SKM-1 (cell line): ENCODE measurements at regions not wholly inside any gene's neighbourhood (a gene's known extent, or its start where the extent isn't known, plus 50 kb on each side); places are given as distances from the start of the nearest gene placed in this dataset.
"Not testable (repeated sequence)": the region's sequence is repeated elsewhere in the genome, so short reads cannot be mapped to it uniquely, and the experiment has no call there.

ENCODE experiments used
- DNase-seq: peaks from one replicate; lab custom pipeline; 2025; ENCODE audit not compliant: unreplicated experiment; lab: John Stamatoyannopoulos, UW

DNA sequence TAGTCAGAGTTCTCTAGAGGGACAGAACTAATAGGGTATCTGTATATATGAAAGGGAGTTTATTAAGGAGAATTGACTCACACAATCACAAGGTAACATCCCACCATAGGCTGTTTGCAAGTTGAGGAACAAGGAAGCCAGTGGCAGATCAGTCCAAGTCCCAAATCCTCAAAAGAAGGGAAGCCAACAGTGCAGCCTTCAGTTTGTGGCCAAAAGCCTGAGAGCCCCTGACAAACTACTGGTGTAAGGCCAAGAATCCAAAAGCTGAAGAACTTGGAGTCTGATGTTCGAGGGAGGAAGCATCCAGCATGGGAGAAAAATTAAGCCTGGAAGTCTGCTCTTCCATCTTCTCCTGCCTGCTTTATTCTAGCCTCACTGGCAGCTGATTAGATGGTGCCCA is 1107.2 kb upstream of the CELF2 start:
- no peak for DNase-seq

DNA sequence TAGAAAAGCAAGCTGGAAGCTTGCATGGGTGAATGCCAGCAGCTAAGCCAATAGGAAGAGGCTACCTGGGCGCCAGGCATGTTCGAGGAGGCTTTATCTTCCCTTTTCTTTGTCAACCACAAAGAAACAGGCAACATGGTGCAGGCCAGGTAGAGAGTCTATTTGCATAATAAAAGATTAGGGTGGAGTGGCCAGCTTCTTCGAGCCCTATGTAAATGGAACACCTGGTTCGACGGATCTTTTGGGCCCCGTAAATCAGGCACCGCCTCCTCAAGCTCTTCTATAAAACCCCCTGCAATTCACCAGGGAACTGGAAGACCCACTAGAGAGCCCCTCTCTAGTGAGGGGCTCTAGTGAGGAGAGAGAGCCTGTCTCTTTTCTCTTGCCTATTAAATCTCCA is 1106.2 kb upstream of the CELF2 start:
- DNase-seq = no peak

DNA sequence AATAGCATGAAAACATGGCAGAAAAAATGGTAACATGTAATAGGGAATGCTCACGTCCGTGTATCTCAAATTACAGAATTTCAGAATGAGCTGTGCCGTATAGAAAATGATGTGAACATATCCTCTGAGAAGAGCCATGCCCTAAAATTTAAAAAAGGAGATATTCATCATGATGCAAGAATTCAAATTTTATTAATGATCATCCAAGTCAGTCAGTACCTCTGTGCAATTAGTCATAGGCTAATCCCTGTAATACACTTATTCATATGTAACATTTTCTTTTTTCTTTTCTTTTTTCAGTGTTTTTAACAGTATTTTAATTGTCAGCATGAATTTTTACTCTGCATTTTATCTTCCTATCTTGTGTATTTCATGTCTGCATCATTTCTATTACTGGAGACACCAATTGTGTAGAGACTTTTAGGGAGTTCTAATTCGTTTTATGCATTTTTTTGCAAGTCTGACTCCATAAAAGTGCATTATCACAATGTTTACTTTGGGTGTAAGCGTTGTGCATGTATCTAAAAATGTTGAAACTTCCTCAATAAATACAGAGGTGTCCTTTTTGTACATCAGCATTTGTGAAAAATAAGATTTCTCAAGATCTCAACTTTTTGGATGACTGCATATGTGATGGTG is 1103.7 kb upstream of the CELF2 start:
- no peak for DNase-seq

DNA sequence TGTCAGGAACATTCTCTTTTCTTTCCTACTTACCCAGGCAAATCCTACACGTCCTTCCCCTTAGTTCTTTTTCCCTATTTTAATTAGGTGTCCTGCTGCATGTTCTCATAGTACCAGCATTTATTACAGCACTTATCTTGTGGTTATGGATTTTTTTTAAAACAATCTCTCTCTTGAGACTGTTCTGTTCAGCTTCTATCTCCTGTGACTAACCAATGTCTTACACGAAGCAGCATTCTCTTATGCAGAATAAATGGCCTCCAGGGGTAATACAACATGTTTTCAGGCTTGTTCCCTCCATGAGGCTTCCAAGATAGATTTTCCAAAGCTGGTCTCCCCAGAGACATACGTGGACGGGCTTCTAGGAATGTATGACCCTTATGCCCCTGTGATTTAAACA is 1096.1 kb upstream of the CELF2 start:
- no peak for DNase-seq

DNA sequence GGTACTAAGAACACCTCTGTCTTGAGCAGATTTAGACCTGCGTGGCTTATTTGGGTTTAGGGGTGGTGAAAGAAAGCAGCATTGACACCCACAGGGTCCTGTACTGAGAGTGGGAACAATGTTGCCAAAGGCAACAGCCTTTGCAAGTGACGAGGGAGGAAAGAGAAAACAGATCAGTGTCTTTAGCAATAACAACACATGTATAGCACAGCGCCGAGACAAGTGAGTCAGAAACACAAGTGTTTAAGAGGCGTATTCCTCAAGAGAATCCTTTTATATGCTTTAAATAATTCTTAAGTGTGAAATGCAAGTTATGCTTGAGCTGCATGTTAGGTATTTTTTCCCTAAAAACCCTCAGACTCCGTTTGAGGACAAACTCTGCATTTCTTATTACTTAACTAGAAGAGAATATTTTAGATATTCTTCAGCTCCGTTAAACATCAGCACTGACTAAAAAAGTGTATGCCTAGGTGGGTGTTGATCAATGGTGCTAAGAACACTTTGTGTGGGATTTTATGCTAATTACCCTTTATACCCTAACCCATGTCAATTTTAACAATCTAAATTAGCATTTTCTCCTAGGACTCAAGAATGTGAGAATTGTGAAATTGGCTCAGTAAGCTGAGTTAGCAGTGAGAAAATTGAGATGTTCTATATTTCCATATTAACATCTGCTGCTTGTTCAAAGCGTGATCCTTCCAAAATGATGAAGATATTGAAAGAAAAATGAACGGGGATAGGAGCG is 1095.4 kb upstream of the CELF2 start:
- DNase-seq = no peak

DNA sequence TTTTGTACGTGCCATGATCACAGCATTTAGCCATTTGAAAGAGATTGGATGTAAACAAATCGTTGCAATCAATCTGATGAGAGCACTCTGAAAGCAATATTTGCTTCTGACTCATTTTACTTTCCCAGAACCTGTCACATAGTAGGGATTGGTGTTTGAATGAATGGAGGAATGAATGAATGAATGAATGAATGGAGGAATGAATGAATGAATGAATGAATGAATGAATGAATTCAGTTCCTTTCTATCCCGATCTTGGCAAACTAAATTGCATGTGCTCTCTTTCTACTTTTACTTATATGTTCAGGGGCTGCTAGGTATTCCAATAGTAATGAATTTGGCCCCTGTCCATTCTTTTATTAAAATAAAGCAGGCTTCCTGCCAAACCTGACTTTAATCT is 1091.7 kb upstream of the CELF2 start:
- DNase-seq = no peak

DNA sequence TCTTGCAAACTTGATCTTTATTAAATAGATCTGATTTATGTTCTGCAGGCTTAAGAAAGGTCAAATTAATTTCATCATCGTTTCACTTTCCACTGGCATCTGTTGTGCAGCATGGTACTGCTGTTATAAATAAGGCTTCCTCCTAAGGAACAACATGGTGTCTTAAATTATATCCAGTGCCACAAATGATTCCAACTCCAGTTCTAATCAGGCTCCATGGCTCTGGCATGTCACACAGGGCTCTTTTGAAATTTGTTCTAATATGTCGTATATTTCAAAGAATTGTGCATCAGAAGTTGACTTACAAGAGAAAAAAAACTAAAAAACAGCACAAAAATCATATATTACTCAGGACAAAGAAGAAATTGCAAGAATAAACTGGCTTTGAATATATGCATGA is 1090.8 kb upstream of the CELF2 start:
- DNase-seq = no peak

DNA sequence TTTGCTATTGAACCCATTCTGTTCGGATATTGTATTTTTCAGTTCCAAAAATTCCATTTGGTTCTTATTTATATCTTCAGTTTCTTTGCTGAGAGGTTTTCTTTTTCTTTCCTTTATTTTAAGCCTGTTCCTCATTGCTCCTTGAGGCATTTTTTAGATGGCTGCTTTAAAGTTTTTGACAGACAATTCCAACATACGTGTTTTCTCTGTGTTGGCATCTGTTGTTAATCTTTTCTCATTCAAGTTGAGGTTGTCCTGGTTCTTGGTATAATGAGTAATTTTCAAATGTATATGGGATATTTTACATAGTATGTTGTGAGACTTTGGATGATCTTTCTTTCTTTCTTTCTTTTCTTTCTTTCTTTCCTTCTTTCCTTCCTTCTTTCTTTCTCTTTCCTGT is 1078.0 kb upstream of the CELF2 start:
- no peak for DNase-seq

DNA sequence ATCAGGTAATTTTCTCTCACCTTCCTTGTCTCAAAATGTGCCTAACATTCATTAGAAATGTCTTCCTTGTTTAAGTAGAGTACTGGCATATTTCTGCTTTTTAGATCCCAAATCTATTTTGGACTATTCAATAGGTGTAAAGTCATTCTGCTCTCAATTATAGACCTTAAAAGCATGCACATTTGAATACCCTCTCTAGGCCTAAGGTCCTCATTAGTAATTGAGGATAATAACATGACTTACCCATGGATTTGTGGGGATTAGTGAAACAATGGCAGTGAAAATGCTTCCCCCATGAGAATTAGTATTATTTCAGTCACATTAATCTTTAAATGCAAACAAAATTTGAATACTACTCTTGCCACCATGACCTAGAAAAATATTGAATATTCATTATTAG is 1073.0 kb upstream of the CELF2 start:
- no peak for DNase-seq

DNA sequence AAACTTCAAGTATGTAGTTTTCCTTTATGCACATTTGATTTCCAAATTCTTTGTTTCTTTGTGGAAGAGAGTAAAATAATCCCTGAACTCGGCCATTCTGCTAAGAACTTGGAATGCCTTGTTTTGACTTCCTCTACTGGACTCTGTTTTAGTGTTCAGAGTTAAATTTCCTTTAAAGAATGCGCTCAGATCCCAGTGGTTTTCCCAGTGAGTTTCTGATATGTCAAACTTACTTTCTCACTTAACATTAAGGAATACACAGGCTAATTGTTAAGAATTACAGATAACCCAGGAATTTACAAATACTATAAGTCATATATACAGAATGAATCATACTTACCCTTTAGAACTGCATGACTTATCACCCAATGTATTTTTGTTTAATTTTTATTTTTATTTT is 1067.6 kb upstream of the CELF2 start:
- no peak for DNase-seq

DNA sequence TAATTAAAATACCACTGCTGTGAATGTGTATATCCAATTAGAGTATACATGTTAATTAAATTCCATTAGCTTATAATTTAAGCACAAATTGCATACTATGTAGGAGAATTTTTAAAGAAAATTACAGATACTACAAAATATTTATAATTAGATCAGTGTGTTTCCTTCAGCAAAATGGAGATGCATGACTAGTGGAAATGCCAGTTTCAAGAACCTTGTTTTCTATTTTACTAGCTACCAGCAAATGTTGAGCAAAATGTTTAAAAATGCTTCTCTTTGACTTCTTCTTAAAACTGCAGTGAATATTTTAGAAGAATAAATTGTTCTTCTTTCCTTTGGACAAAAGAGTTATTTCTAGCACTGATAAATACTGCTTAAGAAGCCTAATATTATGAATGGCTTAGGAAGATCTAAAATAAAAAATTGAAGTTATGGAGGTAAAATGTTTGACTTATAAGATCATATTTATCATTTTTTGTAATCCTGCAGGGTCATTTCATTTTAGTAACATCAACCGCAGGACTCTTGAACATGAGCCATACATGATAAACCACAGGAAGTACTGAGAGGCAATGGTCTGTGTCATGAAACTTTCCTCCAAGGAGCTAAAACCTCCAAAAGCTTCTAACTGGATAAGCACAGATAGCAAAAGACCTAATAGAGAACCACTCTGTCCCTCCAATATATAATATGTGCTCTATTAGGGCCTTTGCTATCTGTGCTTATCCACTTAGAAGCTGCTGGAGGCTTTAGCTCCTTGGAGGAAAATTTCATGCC is 1066.0 kb upstream of the CELF2 start:
- no peak for DNase-seq

DNA sequence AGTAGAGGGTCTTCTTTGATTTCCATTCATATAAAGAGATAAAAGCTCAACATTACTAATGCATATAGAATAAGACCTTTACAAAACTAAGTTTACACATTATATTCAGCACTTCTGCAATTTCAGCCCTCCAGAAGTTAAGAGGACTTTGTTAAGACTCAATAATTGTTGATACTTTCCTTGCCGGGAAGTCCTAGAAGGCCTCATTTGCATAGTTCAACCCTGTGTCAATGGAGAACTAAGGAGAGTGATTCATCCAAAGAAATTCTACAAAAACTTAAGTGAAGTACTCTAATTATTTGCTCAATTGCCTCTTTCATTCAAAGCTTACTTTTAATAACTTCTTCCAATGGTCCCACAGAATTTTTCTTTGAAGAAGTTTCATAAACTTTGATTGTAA is 1060.3 kb upstream of the CELF2 start:
- DNase-seq = no peak

DNA sequence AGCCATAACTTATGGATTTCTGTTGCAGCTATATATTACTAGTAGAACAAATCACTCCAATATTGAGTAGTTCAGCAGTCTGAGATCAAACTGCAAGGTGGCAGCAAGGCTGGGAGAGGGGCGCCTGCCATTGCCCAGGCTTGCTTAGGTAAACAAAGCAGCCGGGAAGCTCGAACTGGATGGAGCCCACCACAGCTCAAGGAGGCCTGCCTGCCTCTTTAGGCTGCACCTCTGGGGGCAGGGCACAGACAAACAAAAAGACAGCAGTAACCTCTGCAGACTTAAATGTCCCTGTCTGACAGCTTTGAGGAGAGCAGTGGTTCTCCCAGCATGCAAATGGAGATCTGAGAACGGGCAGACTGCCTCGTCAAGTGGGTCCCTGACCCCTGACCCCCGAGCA is 1059.8 kb upstream of the CELF2 start:
- not testable (repeated sequence) for DNase-seq

DNA sequence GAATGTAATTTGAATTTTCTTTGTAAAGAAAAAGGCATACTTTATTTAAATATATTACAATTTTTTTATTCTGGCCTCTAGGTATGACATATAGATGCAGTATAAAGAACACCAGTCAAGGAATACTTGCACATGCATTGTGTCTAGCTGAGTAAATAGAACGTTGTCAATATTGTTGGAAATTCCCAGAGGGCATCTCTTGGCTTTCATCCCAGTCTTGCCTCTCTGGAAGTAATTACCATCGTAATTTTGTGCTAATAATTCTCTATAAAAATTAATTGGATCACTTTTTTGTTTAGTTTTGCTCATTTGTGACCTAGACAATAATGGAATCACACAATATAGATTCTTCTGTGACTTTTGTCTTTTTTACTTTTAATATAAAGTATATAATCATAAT is 1052.3 kb upstream of the CELF2 start:
- DNase-seq = no peak

DNA sequence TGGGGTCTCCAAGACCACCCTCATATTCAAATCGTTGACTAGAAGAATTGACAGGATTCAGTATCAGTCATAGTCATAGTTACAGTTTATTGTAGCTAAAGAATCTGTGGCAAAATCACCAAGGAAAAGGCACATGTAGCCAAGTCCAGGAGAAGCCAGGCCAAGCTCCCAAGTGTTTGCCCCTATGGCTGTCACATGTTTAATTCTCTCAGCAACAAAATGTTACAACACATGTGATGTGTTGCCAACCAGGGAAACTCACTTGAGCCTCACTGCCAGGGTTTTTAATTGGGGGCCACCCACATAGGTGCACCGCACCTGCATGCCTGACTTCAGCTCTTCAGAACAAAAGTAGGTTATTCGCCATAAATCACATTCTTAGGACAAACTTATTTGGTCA is 1030.9 kb upstream of the CELF2 start:
- DNase-seq = no peak

DNA sequence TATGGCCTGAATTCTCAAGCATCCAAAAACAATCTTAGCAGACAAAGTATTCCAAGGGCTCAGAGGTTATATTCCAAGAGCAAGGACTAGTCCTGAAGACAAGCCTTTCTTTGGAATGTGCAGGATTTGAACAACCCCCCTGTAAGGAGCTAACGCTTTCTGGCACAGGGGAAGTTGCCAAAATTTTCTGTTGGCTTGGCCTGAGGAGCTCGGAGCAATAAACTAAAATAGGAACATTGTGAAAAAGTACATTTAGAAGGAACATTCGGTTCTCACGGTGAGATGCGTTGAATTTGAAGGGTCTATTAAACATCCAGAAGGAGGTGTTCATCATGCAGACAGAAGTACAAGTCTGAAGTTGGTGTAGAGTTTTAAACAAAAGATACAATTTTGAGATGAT is 1030.5 kb upstream of the CELF2 start:
- DNase-seq = no peak

DNA sequence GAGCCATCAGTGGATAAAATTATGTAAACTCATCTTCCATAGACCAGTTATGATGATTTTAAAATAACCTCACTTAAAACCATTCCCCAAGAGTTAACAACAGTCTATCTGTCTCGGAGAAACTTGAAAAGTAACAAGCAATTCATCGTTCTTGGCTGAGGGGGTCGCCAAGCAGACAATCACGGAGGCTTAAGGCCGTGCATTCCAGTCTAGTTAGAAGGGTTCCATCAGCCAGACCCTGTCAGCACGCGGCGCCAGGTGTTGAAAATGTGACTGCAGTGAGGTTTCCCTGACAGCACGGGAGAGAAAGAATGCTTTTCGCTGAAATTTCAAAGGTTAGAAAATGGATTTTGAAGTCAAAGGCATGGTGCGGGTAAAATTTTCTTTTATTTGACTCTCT is 1025.0 kb upstream of the CELF2 start:
- DNase-seq = no peak

DNA sequence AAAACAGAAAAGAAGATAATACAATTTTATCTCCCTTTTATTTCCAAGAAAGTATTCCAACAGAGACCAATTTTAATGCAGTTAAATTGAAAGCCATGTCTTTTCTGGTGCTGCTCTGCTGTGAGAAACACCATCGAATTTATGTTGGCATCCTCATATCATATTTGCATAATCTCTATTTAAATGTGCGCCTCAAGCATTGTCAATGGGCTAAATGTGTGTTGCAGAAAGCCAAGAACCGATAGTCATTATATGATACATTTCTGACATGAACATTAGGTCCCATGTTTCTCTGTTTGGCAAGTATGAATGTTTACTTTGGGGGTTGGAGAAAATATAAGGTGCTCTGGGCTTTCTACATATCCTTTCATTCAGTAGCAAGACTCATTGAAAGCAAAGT is 1023.5 kb upstream of the CELF2 start:
- no peak for DNase-seq

DNA sequence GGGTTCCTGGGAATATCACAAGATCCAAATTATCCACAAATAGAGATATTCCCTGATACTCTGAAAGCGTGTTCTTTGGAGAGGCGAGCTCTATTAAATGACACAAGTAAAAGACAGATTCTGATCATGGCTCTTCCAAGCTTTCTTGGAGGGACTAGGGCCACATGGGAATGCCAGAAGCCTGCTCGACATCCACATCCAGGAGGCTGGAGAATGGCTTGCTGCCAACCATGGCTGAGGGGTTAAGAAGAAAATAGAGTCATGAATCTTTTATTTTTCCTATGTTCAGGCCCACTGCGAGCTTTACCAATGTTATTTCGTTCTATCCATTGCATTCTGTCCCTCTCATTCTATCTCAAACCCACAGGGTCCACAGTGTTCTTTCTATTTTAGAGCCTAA is 1018.0 kb upstream of the CELF2 start:
- no peak for DNase-seq

DNA sequence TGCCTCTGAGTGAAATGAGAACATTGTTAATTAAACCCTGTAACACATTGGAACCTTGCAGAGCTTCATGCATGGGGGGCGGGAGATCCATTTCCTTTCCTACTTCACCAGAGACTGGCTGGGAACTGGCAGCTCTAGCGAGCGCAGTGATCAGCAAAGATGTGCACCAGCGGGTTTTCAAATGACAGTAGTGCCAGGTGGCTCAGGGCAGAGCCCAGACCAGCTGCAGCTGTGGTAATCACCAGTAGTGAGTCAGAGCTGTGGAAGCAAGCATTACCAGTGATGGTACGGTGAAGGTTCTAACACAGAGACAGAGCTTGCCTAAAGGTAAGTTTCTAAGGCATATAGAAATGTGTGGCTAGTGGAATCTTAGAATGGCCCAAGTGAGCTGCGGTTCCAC is 1009.7 kb upstream of the CELF2 start:
- DNase-seq = no peak

DNA sequence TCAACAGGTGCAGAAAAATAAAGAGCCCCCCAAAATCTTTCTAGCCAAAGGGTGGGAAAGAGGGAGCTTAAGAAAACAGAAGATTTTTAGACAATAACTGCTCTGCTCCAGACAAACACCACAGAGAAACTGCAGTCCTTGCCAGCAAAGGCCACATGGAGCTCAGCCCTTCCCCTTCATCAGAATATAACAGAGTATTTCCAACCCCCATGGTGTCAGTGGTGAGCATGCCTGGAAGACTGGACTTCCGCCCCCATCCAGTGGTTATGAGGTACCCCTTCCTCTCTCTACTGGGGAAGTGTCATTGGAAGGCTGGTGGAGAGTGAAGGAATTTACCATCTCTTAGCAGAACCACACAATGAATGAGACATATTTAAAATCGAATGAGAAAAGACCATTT is 1007.3 kb upstream of the CELF2 start:
- DNase-seq = no peak

DNA sequence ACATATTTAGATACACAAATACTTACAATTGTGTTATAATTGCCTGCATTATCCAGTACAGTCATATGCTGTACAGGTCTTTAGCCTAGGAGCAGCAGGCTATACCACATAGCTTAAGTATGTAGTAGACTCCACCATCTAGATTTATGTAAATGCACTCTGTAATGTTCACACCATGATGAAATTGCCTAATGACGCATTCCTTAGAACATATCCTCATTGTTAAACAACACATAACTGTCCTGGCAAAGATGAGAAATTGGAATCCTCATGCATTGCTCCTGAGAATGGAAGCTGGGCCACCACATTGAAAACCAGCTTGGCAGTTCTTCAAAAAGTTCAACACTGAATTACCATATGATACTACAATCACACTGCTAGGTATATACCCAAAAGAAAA is 1002.8 kb upstream of the CELF2 start:
- DNase-seq = no peak
